Heart left ventricle (tissue), 13 donors: ENCODE measurements at regions not wholly inside any gene's neighbourhood (a gene's known extent, or its start where the extent isn't known, plus 50 kb on each side); places are given as distances from the start of the nearest gene placed in this dataset.

Experiments
- POLR2A ChIP-seq, 2 donors: fragments of 450-650 bp; IDR thresholded peaks; one replicate each; pipeline ENCODE4 v1.6.1; 2017; ENCODE audit warnings: antibody characterized with exemption in 2 of 2, mild to moderate bottlenecking in 2 of 2, moderate library complexity in 2 of 2
- TF ChIP-seq, protein P1 (sequence below), 12 donors: fragments of 200-600 bp; sonication (generic) in 4 of 12; IDR thresholded peaks; one replicate each; pipeline versions ENCODE4 v1.5.0 to v1.8.0; 2018 to 2022; ENCODE audit warnings: antibody characterized with exemption in 12 of 12, mild to moderate bottlenecking in 5 of 12
- donor health status: ischemic (EF 13 %, LVEDD 7.1; RV severe dilation, severe dysfunction).
- donor health status: DM: no; HTN: yes; CAD: no.
- donor health status: DM: no; HTN: no; CAD: no.
- donor health status: ischemic (EF 25% LVEDD 6.9; RV normal size, moderate dysfunction).
- donor health status: ischemic (EF 25% LVEDD 5.7; RV mildly dilated, moderate dysfunction).
- donor health status: ischemic (EF 35%, LVEDD 5.7; RV mildly dilated, moderate dysfunction).
- donor health status: nonischemic (EF 11% LVEDD 7.7; RV severe dilation, severe dysfunction).
- donor health status: DM: yes; HTN: yes; CAD: no.
- donor health status: PGD.
- donor health status: ischemic (EF 29% LVEDD 5.4; RV normal size, mild dysfunction).
- donor health status: nonischemic (EF 23%, LVEDD 6.1; RV moderate dilation, normal function).

DNA sequence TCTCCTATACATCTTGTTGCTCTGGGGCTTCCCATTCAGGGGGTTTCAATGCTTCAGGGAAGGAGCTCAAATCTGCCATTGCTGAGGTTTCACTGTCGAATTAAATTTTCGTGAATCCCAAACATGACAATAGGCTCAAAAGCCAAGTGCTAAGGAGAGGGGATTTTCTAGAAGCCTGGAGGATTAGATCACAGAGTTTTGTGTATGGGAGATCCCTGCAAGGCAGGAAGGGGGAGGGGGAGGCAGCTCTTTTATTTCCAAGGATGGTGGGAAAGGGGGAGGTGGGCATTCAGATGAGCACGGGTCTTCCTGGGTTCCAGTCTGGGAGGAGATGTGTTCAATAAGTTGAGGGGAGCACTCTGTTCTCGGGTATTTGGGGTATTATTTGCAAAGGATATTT, 69.9 kb upstream of the DLG1 start:
- TF ChIP-seq, protein P1, sequence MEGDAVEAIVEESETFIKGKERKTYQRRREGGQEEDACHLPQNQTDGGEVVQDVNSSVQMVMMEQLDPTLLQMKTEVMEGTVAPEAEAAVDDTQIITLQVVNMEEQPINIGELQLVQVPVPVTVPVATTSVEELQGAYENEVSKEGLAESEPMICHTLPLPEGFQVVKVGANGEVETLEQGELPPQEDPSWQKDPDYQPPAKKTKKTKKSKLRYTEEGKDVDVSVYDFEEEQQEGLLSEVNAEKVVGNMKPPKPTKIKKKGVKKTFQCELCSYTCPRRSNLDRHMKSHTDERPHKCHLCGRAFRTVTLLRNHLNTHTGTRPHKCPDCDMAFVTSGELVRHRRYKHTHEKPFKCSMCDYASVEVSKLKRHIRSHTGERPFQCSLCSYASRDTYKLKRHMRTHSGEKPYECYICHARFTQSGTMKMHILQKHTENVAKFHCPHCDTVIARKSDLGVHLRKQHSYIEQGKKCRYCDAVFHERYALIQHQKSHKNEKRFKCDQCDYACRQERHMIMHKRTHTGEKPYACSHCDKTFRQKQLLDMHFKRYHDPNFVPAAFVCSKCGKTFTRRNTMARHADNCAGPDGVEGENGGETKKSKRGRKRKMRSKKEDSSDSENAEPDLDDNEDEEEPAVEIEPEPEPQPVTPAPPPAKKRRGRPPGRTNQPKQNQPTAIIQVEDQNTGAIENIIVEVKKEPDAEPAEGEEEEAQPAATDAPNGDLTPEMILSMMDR (IDR thresholded peaks at IDR 0.05), result no peak
- no peak for TF ChIP-seq POLR2A (IDR thresholded peaks at IDR 0.05)
